ENCODE measurements at regions not wholly inside any gene's neighbourhood (a gene's known extent, or its start where the extent isn't known, plus 50 kb on each side); places are given as distances from the start of the nearest gene placed in this dataset.

- H3K4me3 ChIP-seq (ENCODE audit: low read depth, poor library complexity, severe bottlenecking), result no peak overlapping the region
- no peak for DNase-seq (ENCODE audit: low spot score in 2 of 2)
- WGBS, 2 donors, result 34 to 47% methylated on average over 3 of the region's 3 CpGs
- TF ChIP-seq, protein P1, sequence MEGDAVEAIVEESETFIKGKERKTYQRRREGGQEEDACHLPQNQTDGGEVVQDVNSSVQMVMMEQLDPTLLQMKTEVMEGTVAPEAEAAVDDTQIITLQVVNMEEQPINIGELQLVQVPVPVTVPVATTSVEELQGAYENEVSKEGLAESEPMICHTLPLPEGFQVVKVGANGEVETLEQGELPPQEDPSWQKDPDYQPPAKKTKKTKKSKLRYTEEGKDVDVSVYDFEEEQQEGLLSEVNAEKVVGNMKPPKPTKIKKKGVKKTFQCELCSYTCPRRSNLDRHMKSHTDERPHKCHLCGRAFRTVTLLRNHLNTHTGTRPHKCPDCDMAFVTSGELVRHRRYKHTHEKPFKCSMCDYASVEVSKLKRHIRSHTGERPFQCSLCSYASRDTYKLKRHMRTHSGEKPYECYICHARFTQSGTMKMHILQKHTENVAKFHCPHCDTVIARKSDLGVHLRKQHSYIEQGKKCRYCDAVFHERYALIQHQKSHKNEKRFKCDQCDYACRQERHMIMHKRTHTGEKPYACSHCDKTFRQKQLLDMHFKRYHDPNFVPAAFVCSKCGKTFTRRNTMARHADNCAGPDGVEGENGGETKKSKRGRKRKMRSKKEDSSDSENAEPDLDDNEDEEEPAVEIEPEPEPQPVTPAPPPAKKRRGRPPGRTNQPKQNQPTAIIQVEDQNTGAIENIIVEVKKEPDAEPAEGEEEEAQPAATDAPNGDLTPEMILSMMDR (IDR thresholded peaks at IDR 0.05), result no peak
- no peak for TF ChIP-seq POLR2A (IDR thresholded peaks at IDR 0.05)
- intact Hi-C loops (cut with DNase I; ENCODE audit: low total_unique reads), result no loop called here
Observed at GRCh38 chr20:11311659-11312224, 606.0 kb upstream of the BTBD3 start.

DNA sequence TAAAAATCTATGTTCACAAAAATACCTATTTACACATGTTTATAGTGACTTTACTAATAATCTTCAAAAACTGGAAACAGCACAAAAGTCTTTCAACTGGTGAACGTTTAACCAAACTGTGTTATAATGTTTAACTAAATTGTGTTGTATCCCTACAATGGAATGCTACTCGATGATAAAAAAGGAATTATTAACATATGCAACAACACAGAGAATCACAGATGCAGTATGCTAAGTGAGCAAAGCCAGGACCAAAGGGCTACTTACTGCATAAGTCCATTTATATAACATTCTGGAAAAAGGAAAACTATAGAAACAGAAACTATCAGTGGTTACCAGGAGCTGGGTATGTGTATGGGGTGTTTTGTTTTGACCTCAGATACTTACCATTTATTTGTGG, 602.2 kb upstream of the BTBD3 start:
- 75 to 88% methylated on average over 2 of the region's 2 CpGs for WGBS, 2 donors
- TF ChIP-seq POLR2A (IDR thresholded peaks at IDR 0.05), result no peak
- TF ChIP-seq, protein P1 (IDR thresholded peaks at IDR 0.05), result no peak

DNA sequence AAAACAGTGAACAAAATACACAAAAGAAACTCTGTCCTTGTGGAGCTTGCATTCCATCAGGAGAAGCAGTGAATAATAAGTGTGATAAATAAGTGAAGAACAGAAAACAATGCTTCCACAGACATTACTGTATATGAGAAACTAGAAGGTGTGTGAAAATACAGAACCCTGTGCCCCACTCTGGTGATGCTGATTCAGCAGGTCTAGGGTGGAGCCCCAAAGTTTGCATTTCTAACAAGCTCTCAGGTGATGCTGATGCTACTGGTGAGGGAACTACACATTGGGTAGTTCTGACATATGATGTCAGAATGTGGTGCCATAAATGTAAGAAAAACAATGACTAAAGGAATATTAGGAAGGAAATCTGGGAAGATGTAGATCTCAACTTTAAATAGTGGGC, 601.4 kb upstream of the BTBD3 start:
- TF ChIP-seq, protein P1 (IDR thresholded peaks at IDR 0.05), result no peak
- TF ChIP-seq POLR2A (IDR thresholded peaks at IDR 0.05), result no peak
- H3K4me3 ChIP-seq (ENCODE audit: low read depth, poor library complexity, severe bottlenecking), result no peak overlapping the region
- DNase-seq (ENCODE audit: low spot score in 2 of 2), result no peak
- intact Hi-C loops (cut with DNase I; ENCODE audit: low total_unique reads), result no loop called here

More for the DNA sequence above, 602.2 kb upstream of the BTBD3 start:
- H3K4me3 ChIP-seq (ENCODE audit: low read depth, poor library complexity, severe bottlenecking), result no peak overlapping the region
- DNase-seq (ENCODE audit: low spot score in 2 of 2), result no peak
- intact Hi-C loops (cut with DNase I; ENCODE audit: low total_unique reads), result no loop called here

GRCh38 chr20:11320033-11320432, 597.7 kb upstream of the BTBD3 start:
- no peak for DNase-seq (ENCODE audit: low spot score in 2 of 2)
- TF ChIP-seq, protein P1 (IDR thresholded peaks at IDR 0.05), result no peak
- TF ChIP-seq POLR2A (IDR thresholded peaks at IDR 0.05), result no peak
- no peak overlapping the region for H3K4me3 ChIP-seq (ENCODE audit: low read depth, poor library complexity, severe bottlenecking)
- intact Hi-C loops (cut with DNase I; ENCODE audit: low total_unique reads), result no loop called here

- intact Hi-C loops (cut with DNase I; ENCODE audit: low total_unique reads), result no loop called here
- 54 to 60% methylated on average over 1 of the region's 1 CpG for WGBS, 2 donors
- H3K4me3 ChIP-seq (ENCODE audit: low read depth, poor library complexity, severe bottlenecking), result no peak overlapping the region
- TF ChIP-seq, protein P1 (IDR thresholded peaks at IDR 0.05), result no peak
- no peak for TF ChIP-seq POLR2A (IDR thresholded peaks at IDR 0.05)
- no peak for DNase-seq (ENCODE audit: low spot score in 2 of 2)
Observed at GRCh38 chr20:11323816-11324215, 593.9 kb upstream of the BTBD3 start.

GRCh38 chr20:11324990-11325389, 592.7 kb upstream of the BTBD3 start:
- intact Hi-C loops (cut with DNase I; ENCODE audit: low total_unique reads), result no loop called here
- no peak overlapping the region for H3K4me3 ChIP-seq (ENCODE audit: low read depth, poor library complexity, severe bottlenecking)
- WGBS, 2 donors, result 90 to 95% methylated on average over 4 of the region's 4 CpGs
- no peak for DNase-seq (ENCODE audit: low spot score in 2 of 2)
- TF ChIP-seq, protein P1 (IDR thresholded peaks at IDR 0.05), result no peak
- no peak for TF ChIP-seq POLR2A (IDR thresholded peaks at IDR 0.05)

Data from lower leg skin (tissue), 4 donors.